Keratinocyte (primary cell): ENCODE measurements at regions not wholly inside any gene's neighbourhood (a gene's known extent, or its start where the extent isn't known, plus 50 kb on each side); places are given as distances from the start of the nearest gene placed in this dataset.

Experiments used
- DNase-seq: peaks from one replicate; pipeline ENCODE4 v3.0.0-alpha.2; 2011; ENCODE audit warnings: low read depth, missing footprints, low spot score
- FAIRE-seq: peaks from 2 replicates; lab custom pipeline; 2011; peaks lifted over from hg19 to GRCh38; lab: Jason Lieb, UNC
- H2AFZ ChIP-seq: 2 replicates; pipeline ENCODE4 v1.6.0; 2012; ENCODE audit warnings: low read length, control low read depth, inconsistent platforms; ENCODE audit not compliant: control insufficient read depth
- H3K27ac ChIP-seq: 2 replicates; pipeline ENCODE4 v1.5.1; 2011; ENCODE audit warnings: low read length; ENCODE audit not compliant: control insufficient read depth, insufficient read depth
- H3K27me3 ChIP-seq: 3 replicates; pipeline ENCODE4 v1.6.0; 2011; ENCODE audit warnings: low read length; ENCODE audit not compliant: control insufficient read depth, insufficient read depth; ENCODE audit errors: extremely low read depth
- H3K36me3 ChIP-seq, 2 experiments: 2 replicates in 1 of 2; 3 replicates in 1 of 2; pipeline ENCODE4 v1.5.1; 2011; ENCODE audit warnings: low read length in 2 of 2, mild to moderate bottlenecking in 1 of 2; ENCODE audit not compliant: control insufficient read depth in 2 of 2, insufficient read depth in 2 of 2; ENCODE audit errors: extremely low read depth in 1 of 2
- H3K4me1 ChIP-seq: 3 replicates; pipeline ENCODE4 v1.5.1; 2011; ENCODE audit warnings: low read length; ENCODE audit not compliant: control insufficient read depth, insufficient read depth; ENCODE audit errors: extremely low read depth
- H3K4me2 ChIP-seq: 3 replicates; pipeline ENCODE4 v1.6.0; 2011; ENCODE audit warnings: low read depth, low read length; ENCODE audit not compliant: control insufficient read depth, insufficient read depth; ENCODE audit errors: extremely low read depth
- H3K4me3 ChIP-seq, 3 experiments: fragments of 200-600 bp in 1 of 3; sonication (generic) in 1 of 3; 2 replicates in 2 of 3; 3 replicates in 1 of 3; pipeline ENCODE4 v1.5.1; 2011 to 2016; ENCODE audit warnings: low read length in 3 of 3, mild to moderate bottlenecking in 3 of 3, control low read depth in 2 of 3, inconsistent platforms in 1 of 3, low read depth in 1 of 3, mixed read lengths in 1 of 3, mixed run types in 1 of 3, moderate library complexity in 1 of 3; ENCODE audit not compliant: control insufficient read depth in 2 of 3, insufficient read depth in 2 of 3; ENCODE audit errors: extremely low read depth in 1 of 3
- H3K79me2 ChIP-seq: 2 replicates; pipeline ENCODE4 v1.6.0; 2012; ENCODE audit warnings: low read length; ENCODE audit not compliant: control insufficient read depth, insufficient read depth
- H3K9ac ChIP-seq: 3 replicates; pipeline ENCODE4 v1.6.0; 2011; ENCODE audit warnings: low read length; ENCODE audit not compliant: control insufficient read depth, insufficient read depth; ENCODE audit errors: extremely low read depth
- H3K9me1 ChIP-seq: 3 replicates; pipeline ENCODE4 v1.6.0; 2011; ENCODE audit warnings: low read length; ENCODE audit not compliant: control insufficient read depth, insufficient read depth; ENCODE audit errors: extremely low read depth
- H3K9me3 ChIP-seq: 2 replicates; pipeline ENCODE4 v1.5.1; 2012; ENCODE audit warnings: low read depth, low read length; ENCODE audit not compliant: control insufficient read depth
- H4K20me1 ChIP-seq: 3 replicates; pipeline ENCODE4 v1.6.0; 2011; ENCODE audit warnings: low read length; ENCODE audit not compliant: control insufficient read depth, insufficient read depth; ENCODE audit errors: extremely low read depth
- EZH2 ChIP-seq: IDR thresholded peaks from one replicate; pipeline ENCODE4 v1.6.1; 2012; ENCODE audit warnings: inconsistent platforms, mild to moderate bottlenecking, low read length, moderate library complexity
- dilution Hi-C: fragments of 300-500 bp; cut with MboI; formaldehyde crosslinking; loops from one replicate; pipeline ENCODE4 v1.7.0; 2020; ENCODE audit warnings: low sequenced_read_pairs; ENCODE audit not compliant: extremely low pct_ligation_motif_present
- TF ChIP-seq, protein P1 (sequence below), 3 experiments: IDR thresholded peaks in 1 of 3; conservative IDR thresholded peaks in 1 of 3; optimal IDR thresholded peaks in 1 of 3; 2 replicates in 2 of 3; 3 replicates in 1 of 3; pipeline versions ENCODE3 to v1.5.1; 2011; ENCODE audit warnings: low read length in 3 of 3, mild to moderate bottlenecking in 3 of 3, moderate library complexity in 2 of 3, control low read depth in 1 of 3, inconsistent platforms in 1 of 3; ENCODE audit not compliant: insufficient read depth in 2 of 3; ENCODE audit errors: extremely low read depth in 1 of 3

DNA sequence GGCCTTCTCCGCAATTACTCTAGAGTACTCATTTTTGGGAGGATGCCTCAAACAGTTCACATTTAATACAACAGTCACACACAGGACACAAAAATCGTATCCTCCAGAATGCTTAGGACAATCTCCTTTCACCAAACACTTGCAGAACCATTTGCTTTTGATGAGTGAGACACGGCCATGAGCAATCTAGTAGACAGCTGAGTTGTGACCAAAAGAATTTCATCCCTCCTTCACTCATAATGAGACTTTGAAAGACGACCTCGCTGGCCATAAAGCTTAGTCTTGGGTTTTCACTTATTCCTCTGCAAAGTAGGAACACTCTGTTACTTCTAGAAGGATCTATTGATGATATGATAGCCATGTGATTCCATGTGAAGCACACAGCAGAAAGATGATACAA, 87.5 kb upstream of the SLC35G4 start:
- Histone ChIP-seq H3K36me3 (no peaks in the 10 kb centered on the region), H3K4me1 (no peaks in the 10 kb centered on the region), H2AFZ (no peak overlapping the region), H3K9ac (no peak overlapping the region), H3K27me3 (peaks cover 3% of the 10 kb centered on the region), H3K9me1 (no peaks in the 10 kb centered on the region), H3K4me3 (no peak overlapping the region), H4K20me1 (no peaks in the 10 kb centered on the region), H3K4me2 (no peak overlapping the region), H3K9me3 (no peaks in the 10 kb centered on the region), H3K79me2 (no peaks in the 10 kb centered on the region), H3K27ac (no peak overlapping the region)
- FAIRE-seq (no peak), DNase-seq (no peak)
- dilution Hi-C loops, result no loop called here
- TF ChIP-seq, protein P1, sequence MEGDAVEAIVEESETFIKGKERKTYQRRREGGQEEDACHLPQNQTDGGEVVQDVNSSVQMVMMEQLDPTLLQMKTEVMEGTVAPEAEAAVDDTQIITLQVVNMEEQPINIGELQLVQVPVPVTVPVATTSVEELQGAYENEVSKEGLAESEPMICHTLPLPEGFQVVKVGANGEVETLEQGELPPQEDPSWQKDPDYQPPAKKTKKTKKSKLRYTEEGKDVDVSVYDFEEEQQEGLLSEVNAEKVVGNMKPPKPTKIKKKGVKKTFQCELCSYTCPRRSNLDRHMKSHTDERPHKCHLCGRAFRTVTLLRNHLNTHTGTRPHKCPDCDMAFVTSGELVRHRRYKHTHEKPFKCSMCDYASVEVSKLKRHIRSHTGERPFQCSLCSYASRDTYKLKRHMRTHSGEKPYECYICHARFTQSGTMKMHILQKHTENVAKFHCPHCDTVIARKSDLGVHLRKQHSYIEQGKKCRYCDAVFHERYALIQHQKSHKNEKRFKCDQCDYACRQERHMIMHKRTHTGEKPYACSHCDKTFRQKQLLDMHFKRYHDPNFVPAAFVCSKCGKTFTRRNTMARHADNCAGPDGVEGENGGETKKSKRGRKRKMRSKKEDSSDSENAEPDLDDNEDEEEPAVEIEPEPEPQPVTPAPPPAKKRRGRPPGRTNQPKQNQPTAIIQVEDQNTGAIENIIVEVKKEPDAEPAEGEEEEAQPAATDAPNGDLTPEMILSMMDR (optimal IDR thresholded peaks at IDR 0.05 in 1 of 3, IDR thresholded peaks at IDR 0.05 in 1 of 3, conservative IDR thresholded peaks at IDR 0.05 in 1 of 3; ENCODE audit: extremely low read depth in 1 of 3, insufficient read depth in 2 of 3, low read length in 3 of 3), result no peak
- no peak for TF ChIP-seq EZH2

DNA sequence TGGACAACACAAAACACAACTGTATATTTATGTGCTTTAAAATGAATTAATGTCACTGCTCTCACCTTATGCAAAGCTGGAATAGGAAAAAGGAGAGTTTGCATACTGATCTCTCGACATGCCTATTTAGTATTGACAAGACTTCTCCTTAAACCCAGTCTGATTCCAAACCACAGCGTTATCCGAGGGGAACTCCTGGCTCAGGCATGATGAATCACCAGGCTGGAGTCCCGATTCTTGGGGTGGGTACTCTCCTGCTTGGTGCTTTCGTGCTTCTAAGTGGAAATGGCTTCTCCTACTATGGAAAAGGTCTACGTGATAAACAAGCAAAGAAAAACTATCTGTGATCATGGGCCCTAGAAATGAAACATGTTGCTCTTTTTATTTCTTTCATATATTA, 88.9 kb upstream of the SLC35G4 start:
- Histone ChIP-seq H3K79me2 (no peaks in the 10 kb centered on the region), H3K9me3 (no peaks in the 10 kb centered on the region), H3K4me3 (no peak overlapping the region), H3K36me3 (no peaks in the 10 kb centered on the region), H3K9me1 (no peaks in the 10 kb centered on the region), H3K27ac (no peak overlapping the region), H3K4me2 (no peak overlapping the region), H3K4me1 (no peaks in the 10 kb centered on the region), H4K20me1 (no peaks in the 10 kb centered on the region), H3K9ac (no peak overlapping the region), H3K27me3 (peaks cover 3% of the 10 kb centered on the region), H2AFZ (no peak overlapping the region)
- dilution Hi-C loops, result no loop called here
- FAIRE-seq, result no peak
- TF ChIP-seq, protein P1 (optimal IDR thresholded peaks at IDR 0.05 in 1 of 3, IDR thresholded peaks at IDR 0.05 in 1 of 3, conservative IDR thresholded peaks at IDR 0.05 in 1 of 3; ENCODE audit: extremely low read depth in 1 of 3, insufficient read depth in 2 of 3, low read length in 3 of 3), result no peak
- no peak for TF ChIP-seq EZH2
- no peak for DNase-seq
